UCSD-AML1 (cell line): ENCODE measurements at regions not wholly inside any gene's neighbourhood (a gene's known extent, or its start where the extent isn't known, plus 50 kb on each side); places are given as distances from the start of the nearest gene placed in this dataset.

Experiments
- DNase-seq: peaks from one replicate; lab custom pipeline; 2025; ENCODE audit not compliant: unreplicated experiment; lab: John Stamatoyannopoulos, UW

GRCh38 chr20:63128956-63129355, 87.0 kb downstream of the YTHDF1 start:
- DNase-seq: no peak

GRCh38 chr20:63128367-63128766, 87.6 kb downstream of the YTHDF1 start:
- DNase-seq: no peak

- no peak for DNase-seq
Measured at GRCh38 chr20:63127700-63128364, 88.1 kb downstream of the YTHDF1 start.

- DNase-seq: no peak
Measured at GRCh38 chr20:63126876-63127699, 88.8 kb downstream of the YTHDF1 start.

- no peak for DNase-seq
Measured at GRCh38 chr20:63125838-63126601, 89.9 kb downstream of the YTHDF1 start.

- DNase-seq: no peak
Measured at GRCh38 chr20:63125581-63125837, 90.4 kb downstream of the YTHDF1 start.

GRCh38 chr20:63124782-63125580, 91.0 kb downstream of the YTHDF1 start:
- DNase-seq: no peak

- DNase-seq: no peak
Measured at GRCh38 chr20:63124092-63124781, 91.7 kb downstream of the YTHDF1 start.

- DNase-seq: no peak
Measured at GRCh38 chr20:63123331-63123741, 92.6 kb downstream of the YTHDF1 start.

GRCh38 chr20:63122626-63123025, 93.3 kb downstream of the YTHDF1 start:
- DNase-seq: no peak

GRCh38 chr20:63121749-63122405, 94.1 kb downstream of the YTHDF1 start:
- DNase-seq: no peak

- DNase-seq: no peak
Measured at GRCh38 chr20:63121246-63121645, 94.7 kb downstream of the YTHDF1 start.

GRCh38 chr20:63120808-63121090, 95.2 kb downstream of the YTHDF1 start:
- DNase-seq: no peak

- no peak for DNase-seq
Measured at GRCh38 chr20:63119963-63120807, 95.7 kb downstream of the YTHDF1 start.

GRCh38 chr20:63119121-63119962, 96.6 kb downstream of the YTHDF1 start:
- no peak for DNase-seq

GRCh38 chr20:63118303-63119120, 97.4 kb downstream of the YTHDF1 start:
- DNase-seq: no peak

- DNase-seq: no peak
Measured at GRCh38 chr20:63117661-63118302, 98.1 kb downstream of the YTHDF1 start.
